Ishikawa (cell line): ENCODE measurements at regions not wholly inside any gene's neighbourhood (a gene's known extent, or its start where the extent isn't known, plus 50 kb on each side); places are given as distances from the start of the nearest gene placed in this dataset.

Experiments
- CEBPB ChIP-seq: IDR thresholded peaks from 2 replicates; pipeline ENCODE4 v1.6.1; 2012
- CREB1 ChIP-seq: IDR thresholded peaks from 2 replicates; pipeline ENCODE4 v1.6.1; 2012; ENCODE audit warnings: low read depth
- EGR1 ChIP-seq: IDR thresholded peaks from 2 replicates; pipeline ENCODE4 v1.6.1; 2012
- EP300 ChIP-seq: IDR thresholded peaks from 2 replicates; pipeline ENCODE4 v1.6.1; 2012; ENCODE audit warnings: borderline replicate concordance
- FOXM1 ChIP-seq: IDR thresholded peaks from 2 replicates; pipeline ENCODE4 v1.6.1; 2012; ENCODE audit warnings: low read depth, borderline replicate concordance
- MAX ChIP-seq: IDR thresholded peaks from 2 replicates; pipeline ENCODE4 v1.6.1; 2012
- RAD21 ChIP-seq: IDR thresholded peaks from 2 replicates; pipeline ENCODE4 v1.6.1; 2012; ENCODE audit warnings: low read depth
- REST ChIP-seq: IDR thresholded peaks from 2 replicates; pipeline ENCODE4 v1.6.1; 2012; ENCODE audit warnings: low read depth, mild to moderate bottlenecking
- TAF1 ChIP-seq: IDR thresholded peaks from 2 replicates; pipeline ENCODE4 v1.6.1; 2012; ENCODE audit warnings: low read depth, mild to moderate bottlenecking
- TCF12 ChIP-seq: IDR thresholded peaks from 2 replicates; pipeline ENCODE4 v1.6.1; 2012; ENCODE audit warnings: low read depth
- TEAD4 ChIP-seq: IDR thresholded peaks from 2 replicates; pipeline ENCODE4 v1.6.1; 2012
- YY1 ChIP-seq: IDR thresholded peaks from 2 replicates; pipeline ENCODE4 v1.6.1; 2012; ENCODE audit warnings: low read depth
- ZBTB7A ChIP-seq: IDR thresholded peaks from 2 replicates; pipeline ENCODE4 v1.6.1; 2012; ENCODE audit warnings: low read depth
- TF ChIP-seq, protein P1 (sequence below): IDR thresholded peaks from 2 replicates; pipeline ENCODE4 v1.6.1; 2012

DNA sequence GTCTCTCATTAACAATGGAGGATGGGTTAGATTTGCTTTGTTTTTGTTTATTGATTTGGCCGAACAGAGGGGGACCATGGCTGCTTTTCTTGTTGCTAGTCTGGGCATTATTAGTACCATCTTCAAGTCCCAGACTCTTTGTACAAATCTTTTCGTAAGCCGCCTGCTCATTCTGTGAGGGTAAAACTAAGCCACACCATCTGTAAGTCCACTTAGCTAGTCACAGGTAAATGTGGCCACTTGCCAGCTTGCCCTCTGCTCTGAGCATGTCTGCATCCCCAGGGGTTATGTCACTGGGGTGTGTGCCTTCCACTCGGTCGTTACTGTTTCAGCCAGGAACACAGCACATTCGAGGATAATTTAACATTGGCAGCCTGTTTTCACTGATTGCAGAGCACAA lies 85.6 kb downstream of the SMIM21 start:
- no peak for TF ChIP-seq TCF12
- no peak for TF ChIP-seq CREB1
- no peak for TF ChIP-seq EGR1
- no peak for TF ChIP-seq RAD21
- no peak for TF ChIP-seq FOXM1
- no peak for TF ChIP-seq CEBPB
- TF ChIP-seq TEAD4 = no peak
- TF ChIP-seq YY1 = no peak

GRCh38 chr18:75341267-75341666 lies 86.2 kb downstream of the SMIM21 start:
- TF ChIP-seq CEBPB = 0 out of 2 replicates have a peak, but pooled peaks have one; percentile 29
- no peak for TF ChIP-seq TAF1

DNA sequence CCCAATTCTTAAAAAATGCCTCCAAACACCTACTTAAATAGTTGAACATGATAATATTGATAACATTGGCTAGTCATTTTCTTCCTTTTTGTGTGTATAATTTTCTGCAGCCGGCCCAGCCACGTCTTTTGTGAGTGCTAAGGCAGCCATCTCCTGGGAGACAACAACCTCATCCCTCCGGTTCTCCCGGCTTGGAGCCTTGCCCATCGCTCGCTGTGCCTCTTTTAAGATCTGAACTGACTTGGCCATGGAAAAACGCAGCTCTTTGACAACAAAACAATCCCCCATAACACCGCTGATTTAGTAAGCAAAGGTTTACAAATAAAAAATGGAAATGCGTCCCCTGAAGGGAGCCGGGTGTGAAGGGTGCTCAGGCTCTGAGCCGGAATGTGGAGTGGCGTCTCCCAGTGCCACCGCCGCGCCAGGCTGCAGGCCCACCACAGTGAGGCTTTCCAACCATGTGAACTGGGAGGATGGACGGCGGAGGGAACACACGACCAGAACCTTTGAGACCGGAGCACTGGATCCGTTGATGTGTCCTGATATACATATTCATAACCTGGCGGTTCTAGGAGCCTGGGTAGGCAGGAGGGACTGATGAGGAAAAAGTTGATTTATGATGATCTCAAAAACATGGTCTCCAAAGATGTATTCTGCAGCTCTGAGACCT lies 87.4 kb downstream of the SMIM21 start:
- no peak for TF ChIP-seq YY1
- no peak for TF ChIP-seq EGR1
- TF ChIP-seq CREB1 = no peak
- no peak for TF ChIP-seq TEAD4
- TF ChIP-seq MAX = no peak
- TF ChIP-seq REST = no peak
- no peak for TF ChIP-seq CEBPB
- TF ChIP-seq, protein P1, sequence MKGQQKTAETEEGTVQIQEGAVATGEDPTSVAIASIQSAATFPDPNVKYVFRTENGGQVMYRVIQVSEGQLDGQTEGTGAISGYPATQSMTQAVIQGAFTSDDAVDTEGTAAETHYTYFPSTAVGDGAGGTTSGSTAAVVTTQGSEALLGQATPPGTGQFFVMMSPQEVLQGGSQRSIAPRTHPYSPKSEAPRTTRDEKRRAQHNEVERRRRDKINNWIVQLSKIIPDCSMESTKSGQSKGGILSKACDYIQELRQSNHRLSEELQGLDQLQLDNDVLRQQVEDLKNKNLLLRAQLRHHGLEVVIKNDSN = no peak
- TF ChIP-seq TAF1 = no peak
- no peak for TF ChIP-seq EP300
- TF ChIP-seq FOXM1 = no peak
- TF ChIP-seq TCF12 = no peak
- TF ChIP-seq ZBTB7A = no peak
- TF ChIP-seq RAD21 = no peak
